NCI-H1092 (cell line): ENCODE measurements at regions not wholly inside any gene's neighbourhood (a gene's known extent, or its start where the extent isn't known, plus 50 kb on each side); places are given as distances from the start of the nearest gene placed in this dataset.

Experiments
- DNase-seq: peaks from one replicate; lab custom pipeline; 2025; lab: John Stamatoyannopoulos, UW

GRCh38 chr14:98622208-98623051 lies 649.6 kb downstream of the BCL11B start:
- no peak for DNase-seq

- peak; percentile 24 for DNase-seq
These were observed 648.1 kb downstream of the BCL11B start for GRCh38 chr14:98623788-98624415.

GRCh38 chr14:98633380-98633779 lies 638.6 kb downstream of the BCL11B start:
- DNase-seq = peak; percentile 92

GRCh38 chr14:98634043-98634820 lies 637.8 kb downstream of the BCL11B start:
- no peak for DNase-seq

GRCh38 chr14:98638366-98638765 lies 633.6 kb downstream of the BCL11B start:
- no peak for DNase-seq

- no peak for DNase-seq
These were observed 624.2 kb downstream of the BCL11B start for GRCh38 chr14:98647754-98648153.

- DNase-seq = no peak
These were observed 621.0 kb downstream of the BCL11B start for GRCh38 chr14:98651037-98651436.

- no peak for DNase-seq
These were observed 607.0 kb downstream of the BCL11B start for GRCh38 chr14:98665007-98665406.

GRCh38 chr14:98666545-98666944 lies 605.5 kb downstream of the BCL11B start:
- no peak for DNase-seq

- DNase-seq = no peak
These were observed 590.0 kb downstream of the BCL11B start for GRCh38 chr14:98682033-98682432.

- DNase-seq = no peak
These were observed 589.3 kb downstream of the BCL11B start for GRCh38 chr14:98682726-98683125.

- DNase-seq = no peak
These were observed 587.5 kb downstream of the BCL11B start for GRCh38 chr14:98684468-98684867.

GRCh38 chr14:98685725-98686124 lies 586.3 kb downstream of the BCL11B start:
- DNase-seq = no peak

- no peak for DNase-seq
These were observed 583.6 kb downstream of the BCL11B start for GRCh38 chr14:98688446-98688845.

GRCh38 chr14:98689951-98690350 lies 582.0 kb downstream of the BCL11B start:
- no peak for DNase-seq

- no peak for DNase-seq
These were observed 579.2 kb downstream of the BCL11B start for GRCh38 chr14:98692832-98693231.

GRCh38 chr14:98694541-98694940 lies 577.5 kb downstream of the BCL11B start:
- no peak for DNase-seq

GRCh38 chr14:98695809-98696208 lies 576.2 kb downstream of the BCL11B start:
- DNase-seq = no peak

- DNase-seq = no peak
These were observed 573.7 kb downstream of the BCL11B start for GRCh38 chr14:98698341-98698740.

- DNase-seq = no peak
These were observed 571.2 kb downstream of the BCL11B start for GRCh38 chr14:98700748-98701147.

GRCh38 chr14:98701377-98701776 lies 570.6 kb downstream of the BCL11B start:
- DNase-seq = no peak

- DNase-seq = no peak
These were observed 567.6 kb downstream of the BCL11B start for GRCh38 chr14:98704441-98704840.

- no peak for DNase-seq
These were observed 566.1 kb downstream of the BCL11B start for GRCh38 chr14:98705871-98706300.
